ENCODE measurements at regions not wholly inside any gene's neighbourhood (a gene's known extent, or its start where the extent isn't known, plus 50 kb on each side); places are given as distances from the start of the nearest gene placed in this dataset.

- no peak for TF ChIP-seq CTCF (conservative IDR thresholded peaks at IDR 0.05; ENCODE audit: low read depth, low read length)
- no peak for TF ChIP-seq SMC3 (IDR thresholded peaks at IDR 0.05; ENCODE audit: low read depth, low read length)
- no peak for TF ChIP-seq ELK1 (IDR thresholded peaks at IDR 0.05; ENCODE audit: borderline replicate concordance, low read depth, low read length)
- TF ChIP-seq POLR2A (IDR thresholded peaks at IDR 0.05; ENCODE audit: low read depth, low read length), result no peak
- no peak for TF ChIP-seq RAD21 (IDR thresholded peaks at IDR 0.05; ENCODE audit: low read length)
- TF ChIP-seq RFX5 (IDR thresholded peaks at IDR 0.05; ENCODE audit: low read depth, low read length), result no peak
- no peak for TF ChIP-seq MXI1 (IDR thresholded peaks at IDR 0.05; ENCODE audit: borderline replicate concordance, low read depth, low read length)
These were observed 541.3 kb upstream of the TENM3 start for GRCh38 chr4:181701894-181702293.

Measured in IMR-90 (cell line).